GM20000 (cell line): ENCODE measurements at regions not wholly inside any gene's neighbourhood (a gene's known extent, or its start where the extent isn't known, plus 50 kb on each side); places are given as distances from the start of the nearest gene placed in this dataset.

Experiments used
- DNase-seq: peaks from one replicate; pipeline ENCODE4 v3.0.0; 2012; ENCODE audit warnings: low spot score
- CTCF ChIP-seq: IDR thresholded peaks from 2 replicates; pipeline ENCODE4 v1.5.1; 2012; ENCODE audit warnings: mild to moderate bottlenecking, control low read depth; ENCODE audit errors: extremely low read depth, missing control alignments

- no peak for TF ChIP-seq CTCF
- no peak for DNase-seq
Measured at GRCh38 chr2:176769499-176770370, 442.9 kb upstream of the HNRNPA3 start.

GRCh38 chr2:176772816-176773215, 439.8 kb upstream of the HNRNPA3 start:
- no peak for TF ChIP-seq CTCF
- no peak for DNase-seq

GRCh38 chr2:176774766-176775451, 437.7 kb upstream of the HNRNPA3 start:
- DNase-seq: no peak
- no peak for TF ChIP-seq CTCF

GRCh38 chr2:176777262-176777661, 435.3 kb upstream of the HNRNPA3 start:
- no peak for DNase-seq
- no peak for TF ChIP-seq CTCF

- TF ChIP-seq CTCF: no peak
- DNase-seq: no peak
Measured at GRCh38 chr2:176779917-176780316, 432.7 kb upstream of the HNRNPA3 start.

GRCh38 chr2:176780348-176780747, 432.2 kb upstream of the HNRNPA3 start:
- DNase-seq: no peak
- TF ChIP-seq CTCF: no peak

- no peak for DNase-seq
- no peak for TF ChIP-seq CTCF
Measured at GRCh38 chr2:176781570-176782217, 430.9 kb upstream of the HNRNPA3 start.
